SK-N-SH (cell line): ENCODE measurements at regions not wholly inside any gene's neighbourhood (a gene's known extent, or its start where the extent isn't known, plus 50 kb on each side); places are given as distances from the start of the nearest gene placed in this dataset.

Experiments
- CTCF ChIA-PET: fragments of 300-600, 350-600 bp; formaldehyde crosslinking; extraction: SDS; loops from one replicate; lab custom pipeline; 2021; lab: Yijun Ruan, JAX
- POLR2A ChIA-PET: fragments of 350-600 bp; sonication (Branson Sonifier 250); formaldehyde crosslinking; extraction: SDS; loops from one replicate; lab custom pipeline; 2020; ENCODE audit warnings: antibody characterized with exemption, inconsistent platforms; lab: Yijun Ruan, JAX
- DNase-seq: peaks from one replicate; pipeline ENCODE4 v3.0.0; 2012
- H2AFZ ChIP-seq: fragments of 200-600 bp; sonication (generic); 2 replicates; pipeline ENCODE4 v1.8.1; 2016; ENCODE audit warnings: antibody characterized with exemption, mild to moderate bottlenecking, low read depth
- H3F3A ChIP-seq: fragments of 200-600 bp; sonication (generic); replicated peaks from 2 replicates; pipeline ENCODE3; 2016; ENCODE audit warnings: antibody characterized with exemption, mild to moderate bottlenecking; ENCODE audit not compliant: insufficient read depth
- H3K27ac ChIP-seq, 2 experiments: fragments of 200-500 bp in 1 of 2; fragments of 200-600 bp in 1 of 2; sonication (Bioruptor generic) in 1 of 2; sonication (generic), shearing (Covaris generic) in 1 of 2; 2 replicates each; pipeline versions ENCODE4 v1.5.1 to v1.6.1; 2014 to 2016; ENCODE audit warnings: low read depth in 2 of 2, inconsistent platforms in 1 of 2, low read length in 1 of 2, mild to moderate bottlenecking in 1 of 2, mixed read lengths in 1 of 2
- H3K27me3 ChIP-seq: fragments of 200-600 bp; sonication (generic), shearing (Covaris generic); 2 replicates; pipeline ENCODE4 v1.6.1; 2016; ENCODE audit warnings: mixed run types; ENCODE audit not compliant: insufficient read depth
- H3K36me3 ChIP-seq, 2 experiments: fragments of 200-500 bp in 1 of 2; fragments of 200-600 bp in 1 of 2; sonication (Bioruptor generic) in 1 of 2; sonication (generic) in 1 of 2; replicated peaks in 1 of 2; 2 replicates each; pipeline versions ENCODE3 to v1.5.1; 2014 to 2016; ENCODE audit warnings: low read length in 1 of 2, mild to moderate bottlenecking in 1 of 2; ENCODE audit not compliant: insufficient read depth in 2 of 2, control insufficient read depth in 1 of 2
- H3K4me1 ChIP-seq, 2 experiments: fragments of 200-500 bp in 1 of 2; fragments of 200-600 bp in 1 of 2; sonication (Bioruptor generic) in 1 of 2; sonication (generic), shearing (Covaris generic) in 1 of 2; 2 replicates each; pipeline versions ENCODE4 v1.5.1 to v1.6.1; 2014 to 2016; ENCODE audit warnings: low read depth in 1 of 2, low read length in 1 of 2, mixed run types in 1 of 2; ENCODE audit not compliant: insufficient read depth in 2 of 2, control insufficient read depth in 1 of 2
- H3K4me2 ChIP-seq: fragments of 200-600 bp; sonication (generic), shearing (Covaris generic); 2 replicates; pipeline ENCODE4 v1.6.1; 2017; ENCODE audit warnings: mixed run types
- H3K4me3 ChIP-seq, 2 experiments: fragments of 200-500 bp in 1 of 2; fragments of 200-600 bp in 1 of 2; sonication (Bioruptor generic) in 1 of 2; sonication (generic), shearing (Covaris generic) in 1 of 2; 2 replicates each; pipeline versions ENCODE4 v1.5.1 to v1.8.1; 2014 to 2016; ENCODE audit warnings: low read depth in 2 of 2, inconsistent platforms in 1 of 2, low read length in 1 of 2, mild to moderate bottlenecking in 1 of 2, mixed read lengths in 1 of 2, moderate library complexity in 1 of 2
- H3K79me2 ChIP-seq: fragments of 200-600 bp; sonication (generic); 2 replicates; pipeline ENCODE4 v1.8.1; 2017; ENCODE audit warnings: mild to moderate bottlenecking; ENCODE audit not compliant: insufficient read depth
- H3K9ac ChIP-seq: fragments of 200-600 bp; sonication (generic); 2 replicates; pipeline ENCODE4 v1.6.1; 2017; ENCODE audit warnings: mixed run types
- H3K9me2 ChIP-seq: fragments of 200-600 bp; sonication (generic); 2 replicates; pipeline ENCODE4 v1.6.1; 2017; ENCODE audit warnings: mixed run types
- H3K9me3 ChIP-seq: fragments of 200-600 bp; sonication (generic); 2 replicates; pipeline ENCODE4 v1.6.1; 2017; ENCODE audit warnings: mixed run types, mild to moderate bottlenecking, moderate library complexity
- H4K20me1 ChIP-seq: fragments of 200-600 bp; sonication (generic); 2 replicates; pipeline ENCODE4 v1.6.1; 2017; ENCODE audit warnings: mild to moderate bottlenecking, mixed run types; ENCODE audit not compliant: insufficient read depth
- CHD2 ChIP-seq: fragments of 150-350 bp; IDR thresholded peaks from 2 replicates; pipeline ENCODE4 v1.6.1; 2018; ENCODE audit warnings: low read length; ENCODE audit not compliant: partially characterized antibody
- FOSL2 ChIP-seq: IDR thresholded peaks from 2 replicates; pipeline ENCODE4 v1.4.0; 2012; ENCODE audit warnings: low read depth, mild to moderate bottlenecking, moderate library complexity, borderline replicate concordance
- FOXJ3 ChIP-seq: sonication (generic); formaldehyde crosslinking; IDR thresholded peaks from 2 replicates; pipeline ENCODE4 v1.5.1; 2020; ENCODE audit warnings: mild to moderate bottlenecking, missing genetic modification reagents
- FOXM1 ChIP-seq: IDR thresholded peaks from 2 replicates; pipeline ENCODE4 v1.4.0; 2012; ENCODE audit warnings: low read depth, mild to moderate bottlenecking
- JUND ChIP-seq: IDR thresholded peaks from 2 replicates; pipeline ENCODE4 v1.4.0; 2012
- MEF2A ChIP-seq: IDR thresholded peaks from 2 replicates; pipeline ENCODE4 v1.4.0; 2012; ENCODE audit warnings: low read depth, borderline replicate concordance
- MXI1 ChIP-seq: IDR thresholded peaks from 2 replicates; pipeline ENCODE4 v1.6.1; 2012; ENCODE audit warnings: mild to moderate bottlenecking, low read depth, low read length, improper control_type of control experiment
- POLR2AphosphoS5 ChIP-seq: IDR thresholded peaks from 2 replicates; pipeline ENCODE4 v1.6.1; 2012; ENCODE audit warnings: low read depth, low read length
- RXRA ChIP-seq: IDR thresholded peaks from 2 replicates; pipeline ENCODE4 v1.4.0; 2012; ENCODE audit warnings: low read depth, mild to moderate bottlenecking, borderline replicate concordance
- TEAD4 ChIP-seq: IDR thresholded peaks from 2 replicates; pipeline ENCODE4 v1.4.0; 2012; ENCODE audit warnings: mild to moderate bottlenecking, borderline replicate concordance; ENCODE audit not compliant: insufficient read depth
- YY1 ChIP-seq: IDR thresholded peaks from 2 replicates; pipeline ENCODE4 v1.4.0; 2012; ENCODE audit warnings: low read depth, mild to moderate bottlenecking
- WGBS: methylation state at CpG from one replicate; pipeline ENCODE4 v1.1.6; 2017; ENCODE audit warnings: low lambda C conversion rate; 5-methylcytosine and 5-hydroxymethylcytosine counted together
- TF ChIP-seq, protein P1 (sequence below): fragments of 150-350 bp; IDR thresholded peaks from 2 replicates; pipeline ENCODE4 v1.6.1; 2017; ENCODE audit warnings: antibody characterized with exemption, low read length, low read depth, borderline replicate concordance
- TF ChIP-seq, protein P2 (sequence below): IDR thresholded peaks from 2 replicates; pipeline ENCODE4 v1.6.1; 2012; ENCODE audit warnings: mild to moderate bottlenecking, low read depth, low read length, moderate library complexity
- TF ChIP-seq, protein P3 (sequence below): fragments of 200-600 bp; sonication (generic); IDR thresholded peaks from 2 replicates; pipeline ENCODE4 v1.6.1; 2017; ENCODE audit warnings: antibody characterized with exemption, mild to moderate bottlenecking, moderate library complexity
- TF ChIP-seq, protein P4 (sequence below): IDR thresholded peaks from 2 replicates; pipeline ENCODE4 v1.4.0; 2012; ENCODE audit warnings: low read depth

DNA sequence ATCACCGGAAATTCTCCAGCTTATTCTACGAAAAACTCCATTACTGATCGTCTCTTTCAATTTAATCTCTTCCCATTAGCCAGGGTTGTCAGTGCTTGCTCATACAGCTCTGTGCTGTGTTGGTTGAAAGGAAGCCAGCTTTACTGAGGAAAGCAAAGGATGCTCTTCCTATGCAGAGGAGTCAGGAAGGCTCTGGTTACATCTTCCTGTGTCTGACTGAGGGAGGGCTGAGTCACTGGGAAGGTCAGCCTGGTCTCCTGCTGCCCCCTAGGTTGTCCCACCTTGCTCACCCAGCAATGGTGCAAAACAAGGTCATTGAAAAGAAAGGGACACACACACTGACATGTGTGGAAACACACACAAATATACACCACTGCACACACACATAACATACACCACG is 975.6 kb downstream of the DCDC2C start (continued):
- no peak for TF ChIP-seq TEAD4
- no peak for TF ChIP-seq RXRA
- TF ChIP-seq FOXM1, result no peak
- no peak for TF ChIP-seq JUND
- TF ChIP-seq POLR2AphosphoS5, result no peak
- no peak for TF ChIP-seq MEF2A

DNA sequence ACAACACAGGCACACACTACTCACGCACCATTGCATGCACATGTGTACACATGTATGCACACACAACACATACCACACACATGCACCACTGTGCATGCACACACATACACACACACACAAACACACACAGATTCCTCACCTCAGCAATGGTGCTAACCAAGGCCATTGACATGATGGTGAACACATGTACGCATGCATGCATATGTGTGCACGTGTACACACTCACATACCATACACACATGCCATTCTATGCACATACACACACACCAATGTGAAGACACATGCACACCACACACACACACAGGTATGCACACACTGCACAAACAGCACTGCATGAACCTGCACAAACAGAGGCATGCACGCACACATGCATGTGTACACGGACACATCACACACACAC is 976.0 kb downstream of the DCDC2C start:
- H3K9me2 ChIP-seq, result no peaks in the 10 kb centered on the region
- no peak overlapping the region for H2AFZ ChIP-seq
- H3K4me1 ChIP-seq, result no peaks in the 10 kb centered on the region
- DNase-seq, result no peak
- ChIA-PET CTCF (no interaction called here), POLR2A (no interaction called here)
- no peak overlapping the region for H3K9ac ChIP-seq
- H3K4me3 ChIP-seq, result no peak overlapping the region
- H4K20me1 ChIP-seq, result no peaks in the 10 kb centered on the region
- no peaks in the 10 kb centered on the region for H3K79me2 ChIP-seq
- no peak overlapping the region for H3K4me2 ChIP-seq
- WGBS, result 27% methylated on average over 5 of the region's 5 CpGs
- no peaks in the 10 kb centered on the region for H3K36me3 ChIP-seq
- peaks cover 4% of the 10 kb centered on the region; the same call in 1 of the 2 replicates for H3K9me3 ChIP-seq
- H3K27ac ChIP-seq, result no peak overlapping the region
- H3K27me3 ChIP-seq, result no peaks in the 10 kb centered on the region
- no peak for TF ChIP-seq FOXM1
- TF ChIP-seq, protein P1, sequence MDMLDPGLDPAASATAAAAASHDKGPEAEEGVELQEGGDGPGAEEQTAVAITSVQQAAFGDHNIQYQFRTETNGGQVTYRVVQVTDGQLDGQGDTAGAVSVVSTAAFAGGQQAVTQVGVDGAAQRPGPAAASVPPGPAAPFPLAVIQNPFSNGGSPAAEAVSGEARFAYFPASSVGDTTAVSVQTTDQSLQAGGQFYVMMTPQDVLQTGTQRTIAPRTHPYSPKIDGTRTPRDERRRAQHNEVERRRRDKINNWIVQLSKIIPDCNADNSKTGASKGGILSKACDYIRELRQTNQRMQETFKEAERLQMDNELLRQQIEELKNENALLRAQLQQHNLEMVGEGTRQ, result no peak
- TF ChIP-seq FOSL2, result no peak
- no peak for TF ChIP-seq CHD2
- no peak for TF ChIP-seq RXRA
- TF ChIP-seq, all 33 proteins: peak for 0
- H3F3A ChIP-seq, result no peaks in the 10 kb centered on the region

DNA sequence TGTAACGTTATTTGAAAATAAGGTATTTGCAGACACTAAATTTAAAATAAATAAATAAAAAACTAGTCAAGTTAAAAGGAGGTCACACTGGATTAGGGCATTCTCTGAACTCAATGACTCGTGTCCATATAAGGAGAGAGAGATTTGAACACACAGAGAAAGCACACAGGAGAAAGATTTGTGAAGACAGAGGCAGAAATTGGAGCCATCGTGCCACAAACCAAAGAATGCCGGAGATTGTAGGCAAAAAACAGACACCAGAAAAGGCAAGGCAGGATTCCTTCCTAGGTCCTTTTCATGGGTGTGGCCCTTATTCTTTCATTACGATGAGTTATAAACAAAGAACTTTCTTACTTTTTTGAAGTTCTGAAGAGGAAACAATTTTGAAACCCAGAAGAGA is 981.5 kb downstream of the DCDC2C start:
- 16% methylated on average over 5 of the region's 5 CpGs for WGBS
- Histone ChIP-seq H3K9me2 (no peaks in the 10 kb centered on the region), H3K4me1 (no peaks in the 10 kb centered on the region), H3K79me2 (no peaks in the 10 kb centered on the region), H4K20me1 (no peaks in the 10 kb centered on the region), H3K27ac (no peak overlapping the region), H3K4me2 (no peak overlapping the region), H3K27me3 (no peaks in the 10 kb centered on the region), H3K36me3 (no peaks in the 10 kb centered on the region), H3K9me3 (peaks cover 6% of the 10 kb centered on the region; the same call in 1 of the 2 replicates), H3K9ac (no peak overlapping the region), H3F3A (no peaks in the 10 kb centered on the region), H2AFZ (no peak overlapping the region), H3K4me3 (no peak overlapping the region)
- TF ChIP-seq FOXJ3 (CRISPR knock-in tag), result no peak
- TF ChIP-seq JUND, result no peak
- POLR2A ChIA-PET, result no interaction called here
- CTCF ChIA-PET, result interaction anchor here (1.7 kb wide), 1 partner anchor 78 kb away, joined by 4 read pairs; no protein-coding TSS in a partner anchor
- no peak for DNase-seq

DNA sequence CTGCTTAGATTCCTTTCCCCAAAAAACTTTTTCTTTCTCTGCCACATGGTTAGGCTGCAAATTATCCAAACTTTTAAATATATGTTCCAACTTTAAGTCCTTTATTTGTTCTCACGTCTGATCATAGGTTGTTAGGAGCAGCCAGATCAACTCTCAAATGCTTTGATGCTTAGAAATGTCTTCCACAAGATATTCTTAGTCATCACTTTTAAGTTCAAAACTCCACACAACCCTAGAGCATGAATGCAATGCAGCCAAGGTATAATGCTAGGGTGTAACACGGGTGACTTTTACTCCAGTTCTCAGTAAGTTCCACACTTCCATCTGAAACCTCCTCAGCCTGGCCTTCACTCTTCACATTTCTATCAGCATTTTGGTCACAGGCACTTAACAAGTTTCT is 987.5 kb downstream of the DCDC2C start:
- ChIA-PET CTCF (interaction anchor here (0.5 kb wide), 1 partner anchor 52 kb away, joined by 3 read pairs; no protein-coding TSS in a partner anchor), POLR2A (no interaction called here)
- Histone ChIP-seq H3K36me3 (no peaks in the 10 kb centered on the region), H3K9ac (no peak overlapping the region), H3K27ac (no peak overlapping the region), H2AFZ (no peak overlapping the region), H3K4me3 (no peak overlapping the region), H3K4me2 (no peak overlapping the region), H3K9me2 (no peaks in the 10 kb centered on the region), H3F3A (no peaks in the 10 kb centered on the region), H3K9me3 (peaks cover 9% of the 10 kb centered on the region; the same call in 1 of the 2 replicates), H3K79me2 (no peaks in the 10 kb centered on the region), H3K4me1 (no peaks in the 10 kb centered on the region), H3K27me3 (no peaks in the 10 kb centered on the region), H4K20me1 (no peaks in the 10 kb centered on the region)
- WGBS, result 8% methylated on average over 2 of the region's 2 CpGs
- no peak for DNase-seq
- TF ChIP-seq MXI1, result no peak
- no peak for TF ChIP-seq YY1
- TF ChIP-seq, protein P2, sequence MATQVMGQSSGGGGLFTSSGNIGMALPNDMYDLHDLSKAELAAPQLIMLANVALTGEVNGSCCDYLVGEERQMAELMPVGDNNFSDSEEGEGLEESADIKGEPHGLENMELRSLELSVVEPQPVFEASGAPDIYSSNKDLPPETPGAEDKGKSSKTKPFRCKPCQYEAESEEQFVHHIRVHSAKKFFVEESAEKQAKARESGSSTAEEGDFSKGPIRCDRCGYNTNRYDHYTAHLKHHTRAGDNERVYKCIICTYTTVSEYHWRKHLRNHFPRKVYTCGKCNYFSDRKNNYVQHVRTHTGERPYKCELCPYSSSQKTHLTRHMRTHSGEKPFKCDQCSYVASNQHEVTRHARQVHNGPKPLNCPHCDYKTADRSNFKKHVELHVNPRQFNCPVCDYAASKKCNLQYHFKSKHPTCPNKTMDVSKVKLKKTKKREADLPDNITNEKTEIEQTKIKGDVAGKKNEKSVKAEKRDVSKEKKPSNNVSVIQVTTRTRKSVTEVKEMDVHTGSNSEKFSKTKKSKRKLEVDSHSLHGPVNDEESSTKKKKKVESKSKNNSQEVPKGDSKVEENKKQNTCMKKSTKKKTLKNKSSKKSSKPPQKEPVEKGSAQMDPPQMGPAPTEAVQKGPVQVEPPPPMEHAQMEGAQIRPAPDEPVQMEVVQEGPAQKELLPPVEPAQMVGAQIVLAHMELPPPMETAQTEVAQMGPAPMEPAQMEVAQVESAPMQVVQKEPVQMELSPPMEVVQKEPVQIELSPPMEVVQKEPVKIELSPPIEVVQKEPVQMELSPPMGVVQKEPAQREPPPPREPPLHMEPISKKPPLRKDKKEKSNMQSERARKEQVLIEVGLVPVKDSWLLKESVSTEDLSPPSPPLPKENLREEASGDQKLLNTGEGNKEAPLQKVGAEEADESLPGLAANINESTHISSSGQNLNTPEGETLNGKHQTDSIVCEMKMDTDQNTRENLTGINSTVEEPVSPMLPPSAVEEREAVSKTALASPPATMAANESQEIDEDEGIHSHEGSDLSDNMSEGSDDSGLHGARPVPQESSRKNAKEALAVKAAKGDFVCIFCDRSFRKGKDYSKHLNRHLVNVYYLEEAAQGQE, result no peak
- TF ChIP-seq, protein P3, sequence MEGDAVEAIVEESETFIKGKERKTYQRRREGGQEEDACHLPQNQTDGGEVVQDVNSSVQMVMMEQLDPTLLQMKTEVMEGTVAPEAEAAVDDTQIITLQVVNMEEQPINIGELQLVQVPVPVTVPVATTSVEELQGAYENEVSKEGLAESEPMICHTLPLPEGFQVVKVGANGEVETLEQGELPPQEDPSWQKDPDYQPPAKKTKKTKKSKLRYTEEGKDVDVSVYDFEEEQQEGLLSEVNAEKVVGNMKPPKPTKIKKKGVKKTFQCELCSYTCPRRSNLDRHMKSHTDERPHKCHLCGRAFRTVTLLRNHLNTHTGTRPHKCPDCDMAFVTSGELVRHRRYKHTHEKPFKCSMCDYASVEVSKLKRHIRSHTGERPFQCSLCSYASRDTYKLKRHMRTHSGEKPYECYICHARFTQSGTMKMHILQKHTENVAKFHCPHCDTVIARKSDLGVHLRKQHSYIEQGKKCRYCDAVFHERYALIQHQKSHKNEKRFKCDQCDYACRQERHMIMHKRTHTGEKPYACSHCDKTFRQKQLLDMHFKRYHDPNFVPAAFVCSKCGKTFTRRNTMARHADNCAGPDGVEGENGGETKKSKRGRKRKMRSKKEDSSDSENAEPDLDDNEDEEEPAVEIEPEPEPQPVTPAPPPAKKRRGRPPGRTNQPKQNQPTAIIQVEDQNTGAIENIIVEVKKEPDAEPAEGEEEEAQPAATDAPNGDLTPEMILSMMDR, result no peak
- TF ChIP-seq, protein P4, sequence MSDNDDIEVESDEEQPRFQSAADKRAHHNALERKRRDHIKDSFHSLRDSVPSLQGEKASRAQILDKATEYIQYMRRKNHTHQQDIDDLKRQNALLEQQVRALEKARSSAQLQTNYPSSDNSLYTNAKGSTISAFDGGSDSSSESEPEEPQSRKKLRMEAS, result no peak
